Adipocyte (in vitro differentiated cells): ENCODE measurements at regions not wholly inside any gene's neighbourhood (a gene's known extent, or its start where the extent isn't known, plus 50 kb on each side); places are given as distances from the start of the nearest gene placed in this dataset.

Experiments used
- DNase-seq: peaks from one replicate; pipeline ENCODE4 v3.0.0-alpha.2; 2015; ENCODE audit warnings: low read depth
- H3K27me3 ChIP-seq: replicated peaks from 2 replicates; pipeline ENCODE4 v1.7.0; 2013; ENCODE audit warnings: mild to moderate bottlenecking, low read length, moderate library complexity; ENCODE audit not compliant: control insufficient read depth, insufficient read depth
- H3K36me3 ChIP-seq: 2 replicates; pipeline ENCODE4 v1.7.0; 2013; ENCODE audit warnings: low read length, mild to moderate bottlenecking, moderate library complexity; ENCODE audit not compliant: control insufficient read depth, insufficient read depth, severe bottlenecking
- H3K4me1 ChIP-seq: 2 replicates; pipeline ENCODE4 v1.7.0; 2013; ENCODE audit warnings: mild to moderate bottlenecking, low read length, moderate library complexity; ENCODE audit not compliant: control insufficient read depth, insufficient read depth
- H3K4me3 ChIP-seq: 2 replicates; pipeline ENCODE4 v1.7.0; 2013; ENCODE audit warnings: mild to moderate bottlenecking, low read length, moderate library complexity
- H3K9ac ChIP-seq: 2 replicates; pipeline ENCODE4 v1.7.0; 2013; ENCODE audit warnings: mild to moderate bottlenecking, low read length, moderate library complexity
- H3K9me3 ChIP-seq: 2 replicates; pipeline ENCODE4 v1.7.0; 2013; ENCODE audit warnings: mild to moderate bottlenecking, low read length, moderate library complexity; ENCODE audit not compliant: control insufficient read depth

DNA sequence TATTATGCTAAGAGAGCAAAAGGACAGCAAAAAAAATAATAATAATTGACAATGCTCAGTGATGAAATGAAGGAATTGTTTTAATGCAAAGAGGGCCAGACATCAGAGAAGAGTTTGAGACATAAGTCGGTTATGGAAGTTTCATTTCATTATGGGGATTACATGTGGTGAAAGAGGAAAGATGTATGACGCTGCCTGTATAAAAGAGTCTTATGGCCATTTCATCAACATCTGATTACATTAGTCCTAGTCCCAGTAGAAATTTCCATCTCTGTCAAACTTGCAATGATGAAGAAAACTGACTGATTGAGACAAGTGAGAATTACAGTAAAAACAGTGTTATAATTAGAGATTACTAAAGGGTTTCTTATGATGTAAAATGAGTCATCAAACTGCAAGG, 900.6 kb upstream of the CDH9 start:
- no peak overlapping the region for H3K9ac ChIP-seq
- H3K9me3 ChIP-seq: no peaks in the 10 kb centered on the region
- no peak for DNase-seq
- H3K4me3 ChIP-seq: no peak overlapping the region
- no peaks in the 10 kb centered on the region for H3K36me3 ChIP-seq
- no peaks in the 10 kb centered on the region for H3K4me1 ChIP-seq
- no peaks in the 10 kb centered on the region for H3K27me3 ChIP-seq

DNA sequence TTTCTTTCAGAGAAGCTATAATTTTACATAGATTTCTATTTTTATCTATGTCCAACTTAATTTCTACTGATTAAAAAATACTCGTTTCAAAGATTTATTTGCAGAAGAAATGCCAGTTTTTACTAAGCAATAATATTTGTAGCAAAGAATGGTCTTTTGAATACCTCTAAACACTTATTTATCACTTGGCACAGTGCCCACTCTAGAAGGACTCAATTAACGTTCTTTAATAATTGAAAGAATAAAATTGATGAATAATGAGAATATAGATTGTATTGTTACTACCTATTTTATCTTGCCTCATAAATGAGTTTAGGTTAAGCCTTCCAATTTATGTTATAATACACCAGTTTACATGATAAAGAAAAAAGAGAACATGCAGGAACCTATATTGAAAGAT, 889.7 kb upstream of the CDH9 start:
- no peaks in the 10 kb centered on the region for H3K9me3 ChIP-seq
- H3K4me1 ChIP-seq: no peaks in the 10 kb centered on the region
- no peak overlapping the region for H3K4me3 ChIP-seq

DNA sequence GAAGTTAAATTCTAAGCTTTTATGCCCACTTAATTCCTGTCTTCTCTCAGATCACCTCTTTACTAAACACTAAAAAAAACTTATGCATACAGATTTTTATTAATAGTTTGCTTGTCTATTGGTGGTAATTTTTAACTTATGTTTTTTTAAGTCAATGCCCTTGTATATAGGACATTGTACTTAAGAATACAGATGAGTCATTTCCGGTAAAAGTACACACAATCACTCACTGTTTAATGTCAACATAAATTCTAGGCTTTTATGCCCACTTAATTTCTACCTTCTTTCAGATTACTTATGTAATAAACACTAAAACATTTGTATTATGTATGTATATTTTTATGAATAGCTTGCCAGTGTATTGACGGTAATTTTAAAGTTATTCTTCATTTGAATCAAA, 872.8 kb upstream of the CDH9 start:
- Histone ChIP-seq H3K4me3 (no peak overlapping the region), H3K4me1 (no peaks in the 10 kb centered on the region), H3K27me3 (no peaks in the 10 kb centered on the region), H3K9ac (no peak overlapping the region), H3K36me3 (no peaks in the 10 kb centered on the region), H3K9me3 (no peaks in the 10 kb centered on the region)
- DNase-seq: no peak

More for the DNA sequence above, 889.7 kb upstream of the CDH9 start:
- no peak for DNase-seq
- Histone ChIP-seq H3K36me3 (no peaks in the 10 kb centered on the region), H3K9ac (no peak overlapping the region), H3K27me3 (no peaks in the 10 kb centered on the region)

DNA sequence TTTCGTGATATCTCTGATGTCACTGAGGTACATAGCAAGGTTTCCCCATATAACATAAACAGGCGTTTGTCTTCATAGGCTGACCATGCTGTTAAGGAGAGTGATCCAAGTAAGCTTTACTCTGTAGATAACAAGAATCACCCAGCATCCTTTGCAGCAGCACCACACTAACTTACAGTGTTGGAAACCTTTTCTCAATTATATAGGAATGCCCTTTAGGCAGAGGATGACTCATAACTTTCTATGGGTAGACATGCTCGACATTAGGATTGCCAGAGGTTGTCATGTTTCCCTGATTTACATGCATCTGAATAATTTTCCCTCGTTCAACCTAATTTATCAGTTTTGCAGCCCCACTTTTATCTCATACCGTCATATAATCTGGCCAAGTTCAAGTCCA, 870.0 kb upstream of the CDH9 start:
- no peak overlapping the region for H3K4me3 ChIP-seq
- H3K9me3 ChIP-seq: no peaks in the 10 kb centered on the region
- DNase-seq: no peak
- H3K4me1 ChIP-seq: no peaks in the 10 kb centered on the region
- H3K9ac ChIP-seq: no peak overlapping the region
- H3K36me3 ChIP-seq: no peaks in the 10 kb centered on the region
- H3K27me3 ChIP-seq: no peaks in the 10 kb centered on the region

DNA sequence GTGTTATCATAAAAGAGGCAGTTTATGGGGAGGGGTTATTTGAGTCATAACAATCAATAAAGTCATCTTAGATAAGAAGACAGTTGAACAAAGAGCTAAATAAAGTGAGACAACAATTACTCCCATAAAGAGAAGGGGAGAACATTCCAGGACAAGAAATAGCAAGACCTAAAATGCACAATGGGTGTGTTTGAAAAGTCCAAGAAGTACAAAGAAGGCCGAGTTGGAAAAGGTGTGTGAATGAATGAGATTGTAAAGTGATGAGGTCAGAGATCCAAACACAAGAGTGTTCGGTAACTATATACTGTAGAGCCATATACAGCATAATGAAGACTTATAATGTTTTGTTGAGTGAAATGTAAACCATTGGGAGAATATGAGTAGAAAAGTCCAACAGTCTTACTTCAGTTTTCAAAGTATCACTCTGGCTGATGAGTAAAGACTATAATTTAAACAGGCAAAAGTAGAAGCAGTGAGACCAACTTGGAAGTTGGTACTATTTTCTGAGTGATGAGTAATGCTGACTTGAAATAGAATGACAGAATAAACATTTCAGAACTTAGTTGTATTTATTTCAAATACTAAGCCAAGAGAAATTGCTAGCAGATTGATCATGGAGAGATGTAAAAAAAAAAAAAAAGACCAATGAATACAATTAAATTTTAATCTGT, 868.7 kb upstream of the CDH9 start:
- no peaks in the 10 kb centered on the region for H3K9me3 ChIP-seq

DNA sequence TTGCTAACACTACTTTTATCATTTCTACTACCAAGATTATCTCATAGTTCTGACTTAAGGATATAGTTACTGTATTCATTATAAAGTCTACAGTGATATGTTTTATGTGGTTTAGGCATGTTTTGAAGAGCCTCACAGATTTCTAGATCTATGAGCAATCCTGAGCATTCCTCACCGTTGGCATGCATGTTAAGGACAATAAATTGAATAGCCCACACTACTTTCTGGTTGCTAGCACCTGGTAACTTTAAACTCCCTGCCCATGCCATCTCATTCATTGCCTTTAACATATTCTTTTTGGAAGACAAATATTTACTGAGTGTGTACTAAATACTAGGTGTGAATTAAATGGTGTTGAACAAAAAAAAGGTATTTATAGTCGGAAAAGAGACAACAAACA, 868.1 kb upstream of the CDH9 start:
- Histone ChIP-seq H3K9ac (no peak overlapping the region), H3K4me3 (no peak overlapping the region), H3K27me3 (no peaks in the 10 kb centered on the region), H3K4me1 (no peaks in the 10 kb centered on the region), H3K9me3 (no peaks in the 10 kb centered on the region), H3K36me3 (no peaks in the 10 kb centered on the region)
- DNase-seq: no peak

More for the DNA sequence above, 868.7 kb upstream of the CDH9 start:
- DNase-seq: no peak
- H3K4me3 ChIP-seq: no peak overlapping the region
- H3K4me1 ChIP-seq: no peaks in the 10 kb centered on the region
- no peak overlapping the region for H3K9ac ChIP-seq
- H3K27me3 ChIP-seq: no peaks in the 10 kb centered on the region
- H3K36me3 ChIP-seq: no peaks in the 10 kb centered on the region

DNA sequence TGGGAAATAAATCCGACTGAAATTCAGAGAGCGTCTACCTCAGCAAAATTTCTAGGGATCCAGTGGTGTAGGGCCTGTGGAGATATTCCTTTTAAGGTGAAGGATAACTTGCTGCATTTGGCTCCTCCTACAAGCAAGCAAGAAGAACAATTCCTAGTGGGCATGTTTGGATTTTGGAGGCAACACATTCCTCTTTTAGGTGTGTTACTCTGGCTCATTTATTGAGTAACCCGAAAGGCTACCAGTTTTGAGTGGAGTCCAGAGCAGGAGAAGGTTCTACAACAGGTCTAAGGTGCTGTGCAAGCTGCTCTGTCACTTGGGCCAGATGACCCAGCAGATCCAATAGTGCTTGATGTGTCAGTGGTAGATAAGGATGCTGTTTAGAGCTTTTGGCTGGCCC, 862.4 kb upstream of the CDH9 start:
- Histone ChIP-seq H3K9ac (no peak overlapping the region), H3K4me1 (no peaks in the 10 kb centered on the region), H3K9me3 (peaks cover 4% of the 10 kb centered on the region), H3K4me3 (no peak overlapping the region), H3K36me3 (no peaks in the 10 kb centered on the region), H3K27me3 (no peaks in the 10 kb centered on the region)
- no peak for DNase-seq

DNA sequence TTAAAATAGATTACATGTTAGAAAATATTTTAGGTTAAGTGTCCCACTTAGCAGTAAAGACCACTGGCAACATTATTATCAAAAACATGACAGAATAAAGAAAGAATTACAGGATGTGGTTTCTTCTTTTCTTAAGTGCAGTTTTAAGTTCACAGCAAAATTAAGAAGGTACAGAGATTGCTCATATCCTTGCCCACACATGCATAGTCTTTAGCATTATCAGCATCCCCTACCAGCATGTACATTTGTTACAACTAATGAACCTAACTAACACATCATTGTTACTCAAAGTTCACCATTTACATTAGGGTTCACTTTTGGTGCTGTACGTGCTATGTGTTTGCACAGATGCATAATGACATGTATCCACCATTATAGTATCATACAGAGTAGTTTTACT, 837.7 kb upstream of the CDH9 start:
- no peaks in the 10 kb centered on the region for H3K9me3 ChIP-seq
- DNase-seq: no peak
- H3K4me1 ChIP-seq: no peaks in the 10 kb centered on the region

DNA sequence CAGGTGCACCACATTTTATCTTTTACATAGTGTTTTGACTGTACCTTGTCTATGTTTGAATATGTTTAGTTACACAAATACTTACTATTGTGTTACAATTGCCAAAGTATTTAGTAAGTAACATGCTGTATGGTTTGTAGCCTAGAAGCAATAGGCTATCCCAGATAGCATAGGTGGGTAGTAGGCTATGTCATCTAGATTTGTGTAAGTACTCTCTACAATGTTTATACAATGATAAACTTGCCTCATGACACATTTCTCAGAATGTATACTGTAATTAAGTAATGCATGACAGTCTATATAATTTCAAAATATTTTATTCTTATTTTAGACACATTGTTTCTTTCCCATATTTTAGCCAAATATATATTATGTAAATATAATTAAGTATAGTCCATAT, 836.8 kb upstream of the CDH9 start:
- H3K27me3 ChIP-seq: no peaks in the 10 kb centered on the region
- H3K9me3 ChIP-seq: no peaks in the 10 kb centered on the region
- H3K4me3 ChIP-seq: no peak overlapping the region
- DNase-seq: no peak
- no peak overlapping the region for H3K9ac ChIP-seq
- H3K36me3 ChIP-seq: no peaks in the 10 kb centered on the region
- H3K4me1 ChIP-seq: no peaks in the 10 kb centered on the region

More for the DNA sequence above, 837.7 kb upstream of the CDH9 start:
- Histone ChIP-seq H3K4me3 (no peak overlapping the region), H3K9ac (no peak overlapping the region), H3K36me3 (no peaks in the 10 kb centered on the region), H3K27me3 (no peaks in the 10 kb centered on the region)

DNA sequence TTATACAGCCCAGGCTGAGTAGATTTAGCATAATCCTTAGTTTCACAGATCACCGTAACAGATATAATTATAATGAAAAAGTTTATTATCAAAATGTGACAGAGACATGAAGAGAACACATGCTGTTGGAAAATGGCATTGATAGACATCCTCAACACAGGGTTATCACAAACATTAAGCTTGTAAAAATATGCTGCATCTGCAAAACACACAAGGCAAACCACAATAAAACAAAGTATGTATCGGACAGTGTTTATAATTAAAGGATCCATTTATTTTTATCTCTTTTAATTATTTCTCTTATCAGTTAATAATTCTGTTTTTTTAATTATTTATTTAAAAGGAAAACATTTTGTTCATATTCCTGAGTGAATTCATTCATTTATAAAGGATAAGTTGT, 829.9 kb upstream of the CDH9 start:
- Histone ChIP-seq H3K9me3 (peaks cover 3% of the 10 kb centered on the region), H3K27me3 (no peaks in the 10 kb centered on the region), H3K9ac (no peak overlapping the region), H3K4me3 (no peak overlapping the region), H3K4me1 (no peaks in the 10 kb centered on the region), H3K36me3 (no peaks in the 10 kb centered on the region)
- DNase-seq: no peak

DNA sequence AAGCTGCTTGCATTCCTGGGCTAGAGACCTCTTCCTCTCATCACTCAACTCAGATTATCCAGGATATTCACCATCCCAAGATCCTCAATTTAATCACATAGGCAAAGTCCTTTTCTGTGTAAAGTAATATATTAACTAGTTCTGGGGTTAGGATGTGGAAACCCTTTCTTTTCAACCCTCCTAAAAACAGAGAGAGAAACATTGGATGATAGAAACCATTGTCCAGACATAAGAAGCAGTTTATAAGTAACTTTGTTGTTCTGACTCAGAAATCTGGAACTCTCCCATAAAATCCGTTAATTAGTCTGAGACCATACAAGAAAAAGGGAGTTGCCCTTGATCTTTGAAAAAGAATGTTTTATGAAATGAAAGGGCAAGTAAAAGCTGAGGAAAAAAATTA, 817.1 kb upstream of the CDH9 start:
- no peak for DNase-seq
- peaks cover 2% of the 10 kb centered on the region for H3K9me3 ChIP-seq
- no peak overlapping the region for H3K4me3 ChIP-seq
- no peaks in the 10 kb centered on the region for H3K4me1 ChIP-seq
- H3K9ac ChIP-seq: no peak overlapping the region
- H3K36me3 ChIP-seq: no peaks in the 10 kb centered on the region
- H3K27me3 ChIP-seq: no peaks in the 10 kb centered on the region

DNA sequence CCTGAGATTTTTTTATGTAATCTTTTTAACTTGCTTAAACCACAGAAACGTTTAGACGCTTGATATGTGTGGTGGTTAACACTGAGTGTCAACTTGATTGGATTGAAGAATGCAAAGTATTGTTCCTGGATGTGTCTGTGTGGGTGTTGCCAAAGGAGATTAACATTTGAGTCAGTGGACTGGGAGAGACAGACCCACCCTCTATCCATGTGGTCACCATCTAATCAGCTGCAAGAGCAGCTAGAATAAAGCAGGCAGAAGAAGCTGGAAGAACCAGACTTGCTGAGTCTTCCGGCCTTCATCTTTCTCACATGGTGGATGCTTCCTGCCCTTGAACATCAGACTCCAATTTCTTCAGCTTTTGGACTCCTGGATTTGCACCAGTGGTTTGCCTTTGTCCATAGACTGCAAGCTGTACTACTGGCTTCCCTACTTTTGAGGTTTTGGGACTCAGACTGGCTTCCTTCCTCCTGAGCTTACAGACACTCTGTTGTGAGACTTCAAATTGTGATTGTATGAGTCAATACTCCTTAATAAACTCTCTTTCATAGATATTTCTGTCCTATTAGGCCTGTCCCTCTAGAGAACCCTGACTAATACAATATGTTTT, 816.0 kb upstream of the CDH9 start:
- Histone ChIP-seq H3K27me3 (no peaks in the 10 kb centered on the region), H3K9ac (no peak overlapping the region)
- DNase-seq: no peak

More for the DNA sequence above, 816.0 kb upstream of the CDH9 start:
- Histone ChIP-seq H3K4me3 (no peak overlapping the region), H3K4me1 (no peaks in the 10 kb centered on the region), H3K36me3 (no peaks in the 10 kb centered on the region), H3K9me3 (peaks cover 3% of the 10 kb centered on the region)
